Sciatic nerve (tissue), 2 donors: ENCODE measurements at regions not wholly inside any gene's neighbourhood (a gene's known extent, or its start where the extent isn't known, plus 50 kb on each side); places are given as distances from the start of the nearest gene placed in this dataset.
"Not testable (repeated sequence)": the region's sequence is repeated elsewhere in the genome, so short reads cannot be mapped to it uniquely, and the experiment has no call there.

Source experiments
- ATAC-seq: fragments of 200-7000 bp; cut with Tn5 transposase; one replicate; pipeline ENCODE4 v1.9.1; 2020; ENCODE audit warnings: mild to moderate bottlenecking, moderate library complexity
- DNase-seq: peaks from one replicate; pipeline ENCODE4 v3.0.0-alpha.2; 2020; ENCODE audit warnings: low spot score
- intact Hi-C: fragments of 100-400 bp; cut with DNase I; formaldehyde crosslinking; loops from one replicate; pipeline ENCODE4 v1.14.2; 2022
- donor health status: DM: no; HTN: no; CAD: no.
- donor health status: DM: no; HTN: no; CAD: no.

DNA sequence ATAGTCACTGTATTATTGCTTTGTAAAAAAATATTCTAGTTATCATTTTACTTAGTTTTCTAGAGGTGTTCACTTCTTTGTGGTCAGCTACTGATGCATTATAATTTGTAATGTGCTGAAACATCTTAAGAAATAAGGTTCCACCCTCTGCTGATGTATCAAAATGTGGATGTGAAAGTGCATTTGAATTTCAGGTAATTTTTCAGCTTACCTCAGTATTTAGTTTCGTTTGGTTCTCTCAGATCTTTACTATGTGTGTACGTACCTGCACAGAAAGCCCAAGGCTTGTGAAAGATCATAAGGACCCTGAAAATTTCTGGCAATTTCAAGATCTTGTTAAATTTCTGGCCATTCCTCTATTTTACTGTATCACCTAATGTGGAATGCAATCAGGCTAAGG, 542.3 kb upstream of the TPK1 start:
- intact Hi-C loops: no loop called here
- DNase-seq (no peak), ATAC-seq (no peak)

GRCh38 chr7:145360511-145361100, 524.8 kb upstream of the TPK1 start:
- no peak for DNase-seq

GRCh38 chr7:145350334-145350733, 514.5 kb upstream of the TPK1 start:
- ATAC-seq (no peak), DNase-seq (no peak)
- intact Hi-C loops: no loop called here

More at GRCh38 chr7:145360511-145361100, 524.8 kb upstream of the TPK1 start:
- intact Hi-C loops: no loop called here
- ATAC-seq: no peak

GRCh38 chr7:145349452-145349851, 513.6 kb upstream of the TPK1 start:
- ATAC-seq, intact Hi-C loops, DNase-seq: not testable (repeated sequence)

DNA sequence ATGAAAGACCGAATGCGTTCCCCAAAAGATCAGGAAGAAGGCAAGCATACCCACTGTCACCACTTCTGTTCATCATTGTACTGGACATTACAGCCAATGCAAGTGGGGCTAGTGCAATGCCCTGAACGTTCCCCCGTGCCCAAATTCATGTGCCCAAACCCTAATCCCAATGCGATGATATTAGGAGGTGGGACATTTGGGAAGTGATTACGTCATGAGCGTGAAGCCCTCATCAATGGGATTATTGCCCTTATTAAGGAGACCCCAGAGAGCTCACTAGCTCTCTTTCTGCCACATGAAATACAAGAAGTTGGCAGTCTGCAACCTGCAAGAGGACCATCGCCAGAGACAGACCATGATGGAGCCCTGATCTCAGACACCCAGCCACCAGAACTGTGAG, 511.4 kb upstream of the TPK1 start:
- intact Hi-C loops: no loop called here
- ATAC-seq (no peak), DNase-seq (no peak)

GRCh38 chr7:145339319-145339718, 503.5 kb upstream of the TPK1 start:
- no peak for ATAC-seq
- intact Hi-C loops: no loop called here
- DNase-seq: no peak

DNA sequence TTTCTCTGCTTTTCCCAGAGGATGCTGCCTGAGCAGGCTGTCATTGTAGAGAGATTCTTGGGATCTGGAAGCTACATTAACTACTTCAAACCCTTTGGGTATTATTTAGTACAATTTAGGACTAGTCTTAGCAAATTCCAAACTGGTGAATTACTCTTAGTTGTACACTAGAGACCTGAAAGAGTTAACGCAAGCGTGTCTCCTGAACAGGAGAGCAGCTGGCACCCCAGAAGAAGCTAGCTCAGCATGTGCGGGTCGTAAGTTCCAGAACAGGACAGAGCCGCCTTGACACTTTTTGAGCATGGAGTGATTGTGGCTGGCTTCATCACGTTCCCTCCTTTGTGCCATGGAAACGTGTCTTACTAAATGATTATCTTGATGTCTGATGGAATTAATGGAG, 495.7 kb upstream of the TPK1 start:
- intact Hi-C loops: no loop called here
- DNase-seq (no peak), ATAC-seq (no peak)

- no peak for ATAC-seq
- intact Hi-C loops: no loop called here
Observed at GRCh38 chr7:145331076-145331475, 495.2 kb upstream of the TPK1 start.

DNA sequence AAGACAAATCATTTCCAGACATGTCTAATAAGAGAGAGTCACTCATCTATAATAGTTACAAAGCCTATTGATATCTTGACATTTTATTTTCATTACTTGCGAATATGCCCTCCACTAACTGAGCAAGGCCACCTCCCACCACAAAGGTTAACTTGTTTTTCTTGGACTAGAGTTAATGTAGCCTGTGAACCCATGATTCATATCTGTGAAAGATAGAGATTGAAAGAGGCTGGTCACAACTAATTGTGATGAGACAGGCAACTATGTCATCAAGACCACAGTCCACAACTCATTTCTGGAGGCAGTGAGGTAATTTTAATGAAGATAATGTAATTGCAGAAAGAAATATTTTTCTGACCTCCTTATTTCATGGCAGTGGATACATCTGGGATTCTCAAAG, 491.8 kb upstream of the TPK1 start:
- no peak for DNase-seq
- no peak for ATAC-seq
- intact Hi-C loops: no loop called here

More at GRCh38 chr7:145331076-145331475, 495.2 kb upstream of the TPK1 start:
- DNase-seq: no peak

GRCh38 chr7:145324081-145324480, 488.2 kb upstream of the TPK1 start:
- no peak for ATAC-seq
- no peak for DNase-seq
- intact Hi-C loops: no loop called here

- ATAC-seq (no peak), DNase-seq (no peak)
- intact Hi-C loops: no loop called here
Observed at GRCh38 chr7:145313551-145313950, 477.7 kb upstream of the TPK1 start.

GRCh38 chr7:145293754-145294153, 457.9 kb upstream of the TPK1 start:
- intact Hi-C loops: no loop called here
- DNase-seq (no peak), ATAC-seq (no peak)

- ATAC-seq (no peak), DNase-seq (no peak)
- intact Hi-C loops: no loop called here
Observed at GRCh38 chr7:145293228-145293701, 457.4 kb upstream of the TPK1 start.

- intact Hi-C loops: no loop called here
- ATAC-seq: no peak
- DNase-seq: no peak
Observed at GRCh38 chr7:145289384-145289783, 453.5 kb upstream of the TPK1 start.

DNA sequence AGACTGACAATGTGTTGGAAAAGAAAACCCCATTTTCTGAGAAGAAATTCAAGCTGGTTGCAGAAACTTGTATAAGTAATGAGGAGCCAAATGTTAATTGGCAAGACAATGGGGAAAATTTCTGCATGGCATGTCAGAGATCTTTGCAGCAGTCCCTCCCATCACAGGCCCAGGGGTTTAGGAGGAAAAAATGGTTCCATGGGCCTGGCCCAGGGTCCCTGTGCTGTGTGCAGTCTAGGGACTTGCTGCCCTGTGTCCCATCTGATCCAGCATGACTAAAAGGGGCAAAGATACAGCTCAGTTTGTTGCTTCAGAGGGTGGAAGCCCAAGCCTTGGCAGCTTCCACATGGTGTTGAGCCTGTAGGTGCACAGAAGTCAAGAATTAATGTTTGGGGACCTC, 440.3 kb upstream of the TPK1 start:
- DNase-seq: no peak
- intact Hi-C loops: no loop called here
- no peak for ATAC-seq

DNA sequence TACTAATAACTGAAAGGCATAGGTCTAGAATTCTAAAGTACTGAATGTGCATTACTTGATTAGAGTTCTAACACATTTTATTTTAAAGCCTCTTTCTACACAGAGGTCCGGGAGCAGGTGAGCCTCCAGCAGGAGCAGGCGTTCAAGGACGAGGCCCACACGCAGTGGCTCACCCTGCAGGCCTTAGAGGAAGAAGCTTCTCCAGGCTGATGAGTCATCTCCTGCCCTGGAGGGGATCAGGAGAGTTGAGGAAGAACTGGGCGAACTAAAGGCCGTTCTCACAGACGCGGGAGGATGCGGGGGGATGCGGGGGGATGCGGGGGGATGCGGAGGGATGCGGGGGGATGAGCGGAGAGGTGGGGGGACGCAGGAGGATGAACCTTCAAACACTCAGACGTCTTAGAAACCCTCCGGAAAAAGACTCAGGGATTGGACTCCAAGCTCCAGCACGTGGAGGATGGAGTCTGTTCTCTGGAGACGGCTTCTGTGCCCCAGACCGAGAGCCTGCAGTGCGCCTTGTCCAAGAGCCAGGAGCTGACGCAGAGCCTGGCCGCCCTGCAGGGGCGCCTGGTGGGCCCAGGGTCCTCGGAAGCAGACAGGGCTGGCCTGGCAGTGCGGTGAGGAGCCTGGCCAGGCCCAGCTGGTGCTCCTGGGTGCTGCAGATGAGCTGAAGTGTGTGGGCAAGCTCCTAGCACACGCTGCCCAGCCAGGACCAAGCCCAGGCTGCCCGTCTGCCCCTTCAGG, 433.7 kb upstream of the TPK1 start:
- DNase-seq (no peak), ATAC-seq (no peak)
- intact Hi-C loops: no loop called here

DNA sequence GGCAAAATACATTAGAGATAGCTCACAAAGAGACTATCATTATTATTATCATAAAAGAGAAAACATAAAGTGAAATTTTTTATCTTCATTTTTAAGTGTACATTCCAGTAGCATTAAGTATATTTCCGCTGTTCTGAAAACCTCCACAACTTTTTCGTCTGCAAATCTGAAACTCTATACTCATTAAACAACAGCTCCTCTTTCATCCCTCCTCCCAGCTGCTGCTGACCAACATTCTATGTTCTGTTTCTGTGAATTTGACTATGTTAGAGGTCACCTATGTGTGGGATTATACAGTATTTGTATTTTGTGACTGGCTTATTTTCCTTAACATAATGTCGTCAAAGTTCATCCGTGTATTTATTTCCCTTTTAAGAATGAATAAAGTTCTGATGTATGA, 429.3 kb upstream of the TPK1 start:
- ATAC-seq (no peak), DNase-seq (no peak)
- intact Hi-C loops: no loop called here

DNA sequence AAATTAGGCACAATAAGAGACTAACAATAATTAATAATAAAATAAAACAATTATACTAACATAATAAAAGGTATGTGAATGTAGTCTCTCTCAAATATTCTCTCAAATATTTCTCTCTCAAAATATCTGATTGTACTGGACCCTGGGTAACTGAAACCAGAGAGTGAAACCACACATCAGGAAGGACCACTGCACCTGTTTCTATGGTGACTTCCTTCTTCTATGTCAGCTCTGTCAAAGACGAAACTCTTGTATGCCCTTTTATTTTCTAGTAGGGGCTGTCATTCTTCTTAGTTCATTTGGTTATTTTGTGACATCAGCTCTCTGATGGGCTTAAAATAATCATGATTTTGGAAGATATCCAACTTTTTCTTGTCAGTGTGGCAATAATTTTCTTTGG, 428.0 kb upstream of the TPK1 start:
- intact Hi-C loops: no loop called here
- DNase-seq: no peak
- no peak for ATAC-seq

- intact Hi-C loops: no loop called here
- DNase-seq: no peak
- no peak for ATAC-seq
Observed at GRCh38 chr7:145252031-145252430, 416.2 kb upstream of the TPK1 start.

- intact Hi-C loops: no loop called here
- no peak for ATAC-seq
- no peak for DNase-seq
Observed at GRCh38 chr7:145224775-145225174, 388.9 kb upstream of the TPK1 start.

DNA sequence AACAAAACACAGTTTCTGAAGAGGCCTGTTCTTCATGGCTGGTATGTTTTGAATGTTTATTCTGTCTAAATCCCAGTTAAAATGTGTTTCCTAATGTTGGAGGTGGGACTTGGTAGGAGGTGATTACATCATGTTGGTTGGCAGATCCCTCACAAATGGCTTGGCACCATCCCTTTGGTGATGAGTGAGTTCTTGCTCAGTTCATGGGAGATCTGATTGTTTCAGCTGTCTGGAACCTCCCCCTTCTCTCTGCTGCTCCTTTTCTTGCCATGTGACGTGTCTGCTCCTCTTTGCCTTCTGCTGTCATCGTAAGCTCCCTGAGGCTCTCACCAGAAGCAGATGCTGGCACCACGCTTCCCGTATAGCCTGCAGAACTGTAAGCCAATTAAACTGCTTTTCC, 383.6 kb upstream of the TPK1 start:
- ATAC-seq (no peak), DNase-seq (no peak)
- intact Hi-C loops: no loop called here
